NCI-H510A (cell line): ENCODE measurements at regions not wholly inside any gene's neighbourhood (a gene's known extent, or its start where the extent isn't known, plus 50 kb on each side); places are given as distances from the start of the nearest gene placed in this dataset.
"Not testable (repeated sequence)": the region's sequence is repeated elsewhere in the genome, so short reads cannot be mapped to it uniquely, and the experiment has no call there.

Source experiments
- DNase-seq: peaks from one replicate; lab custom pipeline; 2025; lab: John Stamatoyannopoulos, UW

- not testable (repeated sequence) for DNase-seq
These were observed 94.6 kb upstream of the ABCA1 start for GRCh38 chr9:105022545-105022944.

DNA sequence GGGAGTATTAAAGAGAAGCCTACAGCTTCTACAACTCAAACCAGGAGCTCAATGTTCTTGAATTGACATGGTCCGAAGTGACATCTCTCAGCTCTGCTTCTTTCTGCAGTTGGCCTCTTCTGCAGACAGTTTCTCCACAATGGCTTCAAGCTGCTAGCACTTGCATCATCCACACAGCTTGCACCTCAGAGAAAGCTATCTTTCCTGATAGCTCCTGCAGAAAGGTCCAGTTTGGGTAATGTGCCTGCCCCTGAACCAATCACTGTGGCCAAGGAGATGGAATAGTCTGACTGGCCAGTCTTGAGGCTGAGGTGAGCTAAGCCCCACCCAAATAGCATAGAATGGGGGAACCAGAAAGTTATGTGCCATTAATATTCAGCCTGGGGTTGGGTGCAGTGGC, 95.8 kb upstream of the ABCA1 start:
- DNase-seq: no peak

DNA sequence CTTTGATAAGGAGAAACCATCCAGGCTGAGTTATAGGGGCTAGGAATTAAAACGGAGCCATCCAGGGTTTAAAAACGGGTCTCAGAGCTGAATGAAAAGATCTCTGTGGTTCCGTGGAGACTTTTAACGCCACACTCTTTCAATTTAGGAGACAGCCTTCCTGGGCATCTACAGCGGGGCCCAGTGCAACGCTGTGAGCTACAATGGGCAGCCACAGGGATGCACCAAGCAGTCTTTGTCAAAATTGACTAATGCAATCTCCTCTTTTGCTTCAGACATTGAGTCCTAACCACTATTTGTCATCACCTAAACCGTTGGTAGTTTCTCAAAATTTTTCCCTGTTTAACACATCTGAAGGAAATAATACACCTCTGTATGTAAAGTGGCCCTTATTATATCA, 96.6 kb upstream of the ABCA1 start:
- DNase-seq: no peak

GRCh38 chr9:105026451-105026850, 98.5 kb upstream of the ABCA1 start:
- no peak for DNase-seq

DNA sequence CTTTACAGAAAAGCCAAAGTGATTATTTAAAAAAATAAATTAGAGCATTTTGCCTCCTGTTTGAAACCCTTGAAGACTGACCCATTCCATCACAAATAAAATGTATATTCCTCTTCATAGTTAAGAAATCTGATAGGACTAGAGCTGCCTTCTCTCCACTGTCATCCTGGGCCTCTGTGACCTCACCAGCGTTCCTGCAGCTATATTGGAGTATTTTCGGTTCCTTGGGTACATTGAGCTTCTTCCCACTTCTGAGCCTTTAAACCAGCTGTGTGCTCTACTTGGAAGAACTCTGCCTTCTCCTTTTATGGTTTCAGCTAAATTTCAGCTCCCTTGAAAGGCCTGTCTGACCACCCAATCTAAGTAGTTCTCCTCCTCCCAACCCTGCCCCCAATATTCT, 99.1 kb upstream of the ABCA1 start:
- no peak for DNase-seq

GRCh38 chr9:105030285-105030684, 102.3 kb upstream of the ABCA1 start:
- DNase-seq: no peak

- DNase-seq: no peak
These were observed 109.2 kb upstream of the ABCA1 start for GRCh38 chr9:105037139-105037538.

GRCh38 chr9:105038051-105038450, 110.1 kb upstream of the ABCA1 start:
- no peak for DNase-seq

- peak; percentile 30 for DNase-seq
These were observed 111.3 kb upstream of the ABCA1 start for GRCh38 chr9:105039175-105039799.

DNA sequence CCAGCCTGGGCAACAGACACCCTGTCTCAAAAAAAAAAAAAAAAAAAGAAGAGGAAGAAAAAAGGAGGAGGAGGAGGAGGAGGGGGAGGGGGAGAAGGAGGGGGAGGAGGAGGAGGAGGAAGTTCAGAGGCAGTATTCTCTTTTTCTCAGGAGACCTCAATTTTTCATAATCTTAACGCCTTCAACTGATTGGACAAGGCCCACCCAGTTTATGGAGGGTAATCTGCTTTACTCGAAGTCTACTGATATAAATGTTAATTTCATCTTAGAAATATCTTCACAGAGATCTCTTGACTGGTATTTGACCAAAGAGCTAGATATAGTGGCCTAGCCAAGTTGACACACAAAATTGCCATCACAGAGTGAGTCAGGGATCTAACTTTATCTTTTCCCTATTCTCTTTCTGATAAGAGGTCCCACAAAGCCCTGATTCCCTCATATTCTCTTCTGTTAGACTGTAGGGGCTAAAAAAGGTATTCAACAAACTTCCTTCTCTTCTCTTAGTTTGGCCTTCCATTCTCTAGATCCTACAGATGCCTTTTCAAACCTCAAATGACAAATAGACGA, 115.5 kb upstream of the ABCA1 start:
- no peak for DNase-seq

- no peak for DNase-seq
These were observed 116.6 kb upstream of the ABCA1 start for GRCh38 chr9:105044518-105044917.

DNA sequence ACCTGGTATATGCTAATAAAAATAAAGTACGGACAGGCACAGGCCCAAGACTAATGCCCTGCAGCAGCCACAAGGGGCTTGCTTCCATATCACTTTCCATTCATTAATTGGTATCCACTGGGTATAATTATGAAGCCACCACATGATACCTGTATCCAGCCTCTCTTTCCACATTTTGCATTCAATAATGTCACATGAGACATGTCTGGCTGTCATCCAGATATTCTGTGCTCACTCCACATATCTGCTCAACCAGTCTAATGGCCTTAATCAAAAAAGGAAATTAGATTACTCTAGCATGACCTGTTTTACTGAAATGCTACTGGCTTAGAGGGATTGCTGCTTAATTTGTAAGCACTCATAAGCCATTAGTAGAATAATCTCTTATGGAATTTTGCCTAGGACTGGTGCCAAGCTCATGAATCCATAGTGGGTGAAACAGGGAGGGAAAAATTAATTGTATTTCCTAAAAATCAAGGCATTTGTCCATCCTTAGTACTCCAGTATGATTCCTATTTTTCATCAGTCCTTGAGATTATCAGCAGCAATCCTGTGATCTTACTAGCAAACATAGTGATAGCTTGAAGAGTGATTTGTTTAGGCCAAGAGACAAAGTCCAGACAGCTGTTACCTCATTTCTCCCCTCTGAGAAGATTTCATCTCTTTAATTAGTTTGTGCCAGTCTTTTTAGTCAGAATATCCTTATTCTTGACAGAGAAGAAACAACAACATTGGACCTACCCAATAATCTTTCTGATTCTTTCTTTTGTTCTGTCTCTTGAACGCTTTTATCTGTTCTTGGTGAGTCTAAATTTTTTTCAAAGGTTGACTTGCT, 119.2 kb upstream of the ABCA1 start:
- no peak for DNase-seq

DNA sequence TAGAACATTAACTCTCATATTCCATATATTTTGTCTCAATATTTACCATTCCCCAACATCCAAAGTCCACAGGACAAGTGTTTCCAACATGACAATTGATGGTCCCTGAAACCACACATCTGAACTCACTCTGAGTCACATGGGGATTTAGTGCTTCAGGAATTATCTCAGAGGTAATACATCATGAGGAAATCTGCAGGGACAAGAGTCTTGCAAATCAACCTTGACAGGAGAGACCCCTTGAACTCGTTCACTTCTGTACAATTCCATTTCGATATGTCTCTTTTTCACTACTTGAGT, 119.7 kb upstream of the ABCA1 start:
- no peak for DNase-seq

GRCh38 chr9:105048331-105048730, 120.4 kb upstream of the ABCA1 start:
- DNase-seq: no peak

DNA sequence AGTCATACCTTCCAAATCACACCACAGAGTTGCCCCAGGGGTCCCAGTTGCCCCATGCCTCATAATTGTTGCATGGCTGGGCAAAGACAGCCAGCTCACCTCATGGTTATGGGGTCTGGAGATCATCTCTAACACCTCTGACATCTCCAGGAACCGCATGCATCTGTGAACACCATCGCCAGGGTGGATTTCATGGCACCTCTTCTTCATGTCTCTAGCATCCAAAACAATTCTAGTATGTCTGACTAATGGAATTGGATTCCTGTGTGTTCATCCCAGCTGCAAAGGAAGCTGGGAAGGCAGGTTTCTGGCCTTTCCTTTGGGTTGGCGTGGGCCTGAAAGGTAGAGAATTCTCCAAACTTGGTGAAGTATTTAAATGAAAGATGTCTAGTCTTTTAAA, 122.3 kb upstream of the ABCA1 start:
- no peak for DNase-seq

GRCh38 chr9:105051897-105052296, 123.9 kb upstream of the ABCA1 start:
- DNase-seq: no peak

DNA sequence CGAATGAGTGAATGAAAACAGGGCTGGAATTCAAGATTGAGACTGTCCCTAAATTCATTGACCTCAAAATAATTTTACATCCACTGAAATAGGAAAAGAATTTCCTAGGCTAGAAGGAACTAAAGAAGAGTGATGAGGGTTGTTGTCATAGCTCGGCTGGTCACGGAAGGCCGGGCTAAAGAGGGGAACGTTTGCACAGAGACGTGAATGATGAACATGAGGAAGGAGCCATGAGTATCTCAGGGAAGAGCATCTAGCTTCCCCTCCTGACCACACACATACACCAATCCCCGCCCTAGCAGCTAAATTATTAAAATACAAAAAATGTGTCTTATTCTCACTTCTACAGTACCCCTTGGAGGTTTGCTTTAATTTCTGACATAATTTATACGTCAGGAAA, 124.4 kb upstream of the ABCA1 start:
- DNase-seq: no peak

DNA sequence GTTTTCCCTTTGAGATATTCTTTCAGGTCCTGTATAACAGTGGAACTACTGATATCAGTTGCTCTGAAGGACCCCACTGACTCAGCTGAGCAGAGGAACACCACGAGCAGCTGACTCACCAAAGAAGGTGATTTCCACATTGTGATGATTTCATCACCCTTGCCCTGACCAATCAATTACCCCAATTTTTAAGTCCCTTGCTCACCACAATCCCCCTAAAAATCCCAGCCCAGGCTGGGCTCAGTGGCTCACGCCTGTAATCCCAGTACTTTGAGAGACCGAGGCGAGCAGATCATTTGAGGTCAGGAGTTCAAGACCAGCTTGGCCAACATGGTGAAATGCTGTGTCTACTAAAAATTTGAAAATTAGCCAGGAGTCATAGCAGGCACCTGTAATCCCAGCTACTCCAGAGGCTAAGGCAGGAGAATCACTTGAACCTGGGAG, 125.3 kb upstream of the ABCA1 start:
- DNase-seq: no peak

DNA sequence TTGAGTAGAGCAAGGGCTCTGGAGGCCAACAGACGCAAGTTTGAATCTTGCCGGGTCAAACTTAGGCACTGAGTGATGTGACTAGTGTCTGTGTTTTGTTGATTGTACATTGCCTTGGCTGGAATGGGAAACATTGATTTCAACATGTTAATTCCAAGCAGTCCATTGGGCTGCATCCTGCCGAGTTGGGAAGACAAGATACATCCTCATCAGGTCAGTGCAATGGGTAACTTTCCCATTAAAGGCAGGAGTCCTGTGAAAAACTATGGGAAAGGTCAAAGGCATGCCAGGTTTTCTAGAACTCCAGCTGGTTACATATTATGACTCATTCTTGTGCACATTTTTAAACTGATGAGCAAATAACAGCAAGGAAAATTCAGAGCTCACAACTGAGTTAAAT, 126.5 kb upstream of the ABCA1 start:
- no peak for DNase-seq

DNA sequence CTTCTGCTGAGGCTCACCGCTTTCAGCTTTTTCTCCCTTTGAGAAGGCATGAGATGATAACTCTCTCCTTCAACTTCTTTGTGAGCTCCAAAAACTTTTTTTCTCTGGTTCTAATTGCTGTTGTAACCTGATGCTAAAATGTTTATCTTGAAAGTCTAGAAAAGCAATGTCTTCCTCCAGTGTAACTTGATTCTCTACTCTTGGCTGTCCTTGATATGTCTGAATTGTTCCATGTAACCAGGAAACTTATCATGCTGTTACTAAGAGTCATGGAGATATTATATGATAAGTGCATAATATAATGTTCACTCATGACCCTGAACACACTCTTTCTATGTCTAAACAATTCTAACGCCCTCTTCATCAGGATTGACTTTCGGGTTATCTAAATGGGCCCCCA, 128.0 kb upstream of the ABCA1 start:
- DNase-seq: no peak

DNA sequence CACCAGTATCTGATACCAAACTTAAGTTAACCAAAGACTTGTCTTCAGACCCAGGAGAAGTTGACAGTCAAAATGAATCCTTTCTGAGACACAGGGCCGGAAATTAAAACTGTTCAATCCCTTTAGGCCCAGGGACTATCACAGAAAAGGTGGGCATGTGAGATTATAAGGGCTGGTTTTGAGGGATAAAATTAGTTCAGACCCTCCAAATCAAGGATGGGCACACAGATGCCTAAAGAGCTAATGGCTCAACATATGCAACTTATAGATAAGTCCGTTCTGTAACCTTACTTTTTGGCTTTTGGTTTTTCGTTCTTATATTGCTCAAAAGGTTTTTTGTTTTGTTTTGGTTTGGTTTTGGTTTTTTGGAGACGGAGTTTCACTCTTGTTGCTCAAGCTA, 129.6 kb upstream of the ABCA1 start:
- DNase-seq: no peak

GRCh38 chr9:105059252-105059651, 131.3 kb upstream of the ABCA1 start:
- no peak for DNase-seq

DNA sequence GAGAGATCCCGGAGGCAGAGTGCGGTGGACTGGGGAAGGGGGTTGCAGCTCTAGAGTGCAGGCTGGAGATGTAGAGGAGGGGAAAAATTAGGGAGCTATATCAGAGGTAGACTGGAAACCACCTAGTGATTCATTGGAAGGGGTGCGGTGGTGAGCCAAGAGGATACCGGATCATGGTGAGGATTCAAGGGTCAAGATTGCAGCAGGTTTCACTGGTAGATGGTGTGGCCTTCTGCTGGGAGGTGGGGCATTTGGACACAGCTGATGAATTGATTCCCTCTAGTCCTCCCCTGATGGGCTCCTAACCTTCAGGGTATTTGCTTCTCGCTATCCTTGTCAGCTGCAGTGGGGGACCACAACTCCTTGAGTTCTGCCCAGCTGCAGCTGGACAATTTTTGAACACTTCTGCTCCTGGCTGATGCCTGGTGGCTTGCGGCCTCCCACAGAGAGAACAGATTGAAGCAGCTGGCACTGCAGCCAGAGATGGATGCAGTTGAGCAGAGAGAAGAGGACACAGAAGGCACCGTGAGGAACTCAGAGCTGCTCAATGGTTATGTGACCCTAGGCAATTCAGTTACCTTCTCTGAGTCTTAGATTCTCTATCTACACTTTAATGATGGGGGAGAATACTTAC, 134.4 kb upstream of the ABCA1 start:
- peak; percentile 8 for DNase-seq
